ENCODE measurements at regions not wholly inside any gene's neighbourhood (a gene's known extent, or its start where the extent isn't known, plus 50 kb on each side); places are given as distances from the start of the nearest gene placed in this dataset.

DNA sequence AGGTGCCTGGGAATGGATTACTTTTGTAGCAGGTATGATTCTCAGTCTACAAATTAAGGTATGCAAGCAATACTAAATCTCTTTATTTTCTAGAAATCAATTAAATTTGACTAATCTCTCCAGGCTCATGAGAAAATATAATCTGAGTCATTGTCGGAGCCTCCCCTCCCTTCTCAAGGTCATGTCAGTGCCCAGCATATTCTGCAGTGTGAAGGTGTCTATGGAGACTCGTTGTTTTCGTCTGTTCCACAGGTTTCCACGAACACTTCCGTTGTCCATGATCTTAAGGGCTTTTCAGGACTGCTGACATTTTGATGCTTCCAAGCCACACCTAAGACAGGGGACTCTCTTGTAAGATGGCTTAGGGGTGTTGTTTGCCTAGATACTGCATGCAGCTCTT is 56.6 kb upstream of the SCOC start:
- no peak for DNase-seq (ENCODE audit: low read depth)

DNA sequence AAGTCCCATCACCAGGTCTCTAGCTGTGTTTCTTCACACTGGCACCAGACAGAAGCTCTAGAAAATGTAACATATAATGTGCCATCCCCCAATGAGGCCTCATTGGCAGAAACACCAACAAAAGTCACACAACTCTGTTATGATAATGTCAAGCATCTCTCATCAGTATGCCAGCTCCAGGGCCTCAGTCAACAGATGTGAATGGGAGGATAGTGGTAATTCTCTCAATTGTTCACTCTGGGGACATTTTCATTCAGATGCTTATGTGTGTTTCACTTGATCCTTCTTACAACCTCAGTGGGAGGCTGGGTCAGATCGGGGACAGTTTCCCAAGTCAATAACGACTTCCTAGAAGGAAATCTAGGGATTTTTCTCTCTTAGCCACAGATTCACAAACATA is 57.5 kb upstream of the SCOC start:
- no peak for DNase-seq (ENCODE audit: low read depth)

DNA sequence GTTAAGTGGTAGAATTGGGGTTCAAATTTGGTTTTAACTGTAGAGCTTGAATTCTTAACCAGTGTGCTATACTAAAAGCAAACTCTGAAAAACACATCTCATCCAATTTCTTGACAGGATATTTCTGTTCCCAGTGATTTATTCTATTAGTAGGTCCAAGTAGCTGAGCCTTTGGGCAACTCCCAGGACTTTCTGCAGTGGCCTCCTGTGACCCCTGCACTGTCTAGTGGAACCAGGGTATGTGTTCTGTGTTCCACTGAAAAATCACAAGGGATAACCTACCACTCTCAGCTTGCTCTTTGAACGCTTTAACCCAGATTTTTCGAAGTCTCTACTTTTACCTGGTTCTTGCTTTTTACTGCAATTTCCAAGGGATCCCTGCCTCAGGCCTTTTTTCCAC is 58.0 kb upstream of the SCOC start:
- DNase-seq (ENCODE audit: low read depth): no peak

DNA sequence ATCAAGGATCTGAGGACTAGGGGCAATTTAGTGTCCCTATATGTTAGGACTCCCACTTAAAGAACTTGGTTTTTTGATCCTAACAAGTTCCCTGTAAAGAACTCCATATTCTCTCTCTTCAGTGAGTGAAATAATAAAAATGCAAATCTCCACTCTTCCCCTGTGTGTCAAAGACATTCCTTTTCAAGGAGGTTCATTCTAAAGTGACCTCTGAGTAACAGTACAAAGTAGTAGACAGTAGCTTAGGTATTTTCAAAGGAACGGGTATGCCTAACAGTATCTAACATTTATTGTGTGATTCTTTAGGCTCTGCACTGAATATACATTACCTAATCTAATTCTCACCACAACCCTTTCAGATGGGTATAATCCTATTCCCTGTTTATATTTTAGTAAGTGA is 58.4 kb upstream of the SCOC start:
- no peak for DNase-seq (ENCODE audit: low read depth)

DNA sequence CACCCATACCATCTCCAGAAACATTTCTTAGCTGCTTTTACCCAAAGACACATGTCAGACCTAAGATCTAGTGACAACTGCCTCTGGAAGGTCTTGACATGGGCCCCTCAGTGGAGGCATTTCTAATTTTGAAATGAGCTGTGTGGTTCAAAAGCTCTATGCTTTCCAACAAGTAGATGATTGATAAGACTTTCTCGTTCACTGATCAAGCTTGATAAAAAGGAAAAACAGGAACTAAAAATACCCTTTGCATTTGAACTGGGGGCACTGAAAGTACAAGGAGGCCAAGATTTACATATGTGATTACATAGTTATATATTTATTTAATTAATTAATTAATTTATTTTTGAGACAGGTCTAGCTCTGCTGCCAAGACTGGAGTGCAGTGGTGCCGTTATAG is 61.3 kb upstream of the SCOC start:
- DNase-seq (ENCODE audit: low read depth): no peak

DNA sequence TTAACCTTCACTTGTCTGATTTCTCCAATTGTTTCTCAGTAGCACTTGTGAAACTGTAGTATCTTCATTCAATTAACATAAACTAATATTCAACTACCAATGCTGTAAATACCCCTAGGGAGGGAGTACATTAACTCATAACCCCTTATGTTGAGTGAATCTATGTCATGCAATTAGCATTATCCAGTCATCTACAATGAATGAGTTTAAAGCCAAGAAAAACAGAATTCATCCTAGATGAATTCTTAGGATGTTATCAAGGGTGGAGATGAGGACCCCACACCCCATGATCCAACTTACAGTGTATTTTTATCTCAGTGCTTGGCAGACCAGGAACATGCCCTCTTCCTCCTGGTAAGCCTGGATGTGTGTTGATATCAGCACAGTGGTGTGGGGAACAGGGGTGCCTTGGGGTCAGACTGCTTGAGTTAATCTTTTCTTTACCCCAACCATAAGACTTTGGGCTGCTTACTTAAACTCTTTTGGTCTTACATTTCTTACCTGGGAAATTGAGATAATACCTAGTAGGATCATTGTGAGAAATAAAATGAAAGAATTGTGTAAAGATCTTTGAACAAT is 62.1 kb upstream of the SCOC start:
- no peak for DNase-seq (ENCODE audit: low read depth)

DNA sequence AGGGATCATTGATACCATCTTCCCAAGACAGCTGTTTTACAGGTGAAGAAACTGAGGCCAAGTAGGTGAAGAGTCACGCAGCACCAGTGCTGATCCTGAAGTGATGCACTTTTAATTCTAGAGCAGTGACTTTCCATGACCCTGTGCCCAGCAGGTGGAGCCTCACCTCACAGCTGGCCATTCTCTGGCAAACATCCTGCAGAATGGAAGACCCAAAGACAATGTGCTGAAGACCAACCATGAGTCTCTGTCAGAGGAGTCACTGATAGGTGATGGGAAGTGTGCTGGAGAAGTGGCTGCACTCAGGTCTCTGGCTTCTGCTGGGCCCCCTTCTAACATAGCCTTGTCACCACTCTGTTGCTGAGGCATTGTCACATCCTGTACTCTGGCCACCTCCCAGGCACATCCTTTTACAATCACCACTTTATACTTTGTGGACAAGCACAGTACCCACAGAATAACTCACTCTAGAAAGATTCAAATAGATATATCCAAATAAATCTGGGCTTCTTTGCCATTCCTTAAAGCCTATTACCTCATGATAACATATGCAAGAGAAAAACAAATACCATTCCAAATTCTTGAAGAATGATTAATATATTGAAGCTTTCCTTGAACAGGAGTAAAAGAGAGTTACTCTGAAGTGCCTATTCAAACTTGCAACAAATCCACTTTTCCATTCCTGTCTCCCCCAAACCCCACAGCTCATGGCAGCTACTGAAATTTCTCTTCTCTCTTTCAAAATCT is 64.1 kb upstream of the SCOC start:
- DNase-seq (ENCODE audit: low read depth): no peak

DNA sequence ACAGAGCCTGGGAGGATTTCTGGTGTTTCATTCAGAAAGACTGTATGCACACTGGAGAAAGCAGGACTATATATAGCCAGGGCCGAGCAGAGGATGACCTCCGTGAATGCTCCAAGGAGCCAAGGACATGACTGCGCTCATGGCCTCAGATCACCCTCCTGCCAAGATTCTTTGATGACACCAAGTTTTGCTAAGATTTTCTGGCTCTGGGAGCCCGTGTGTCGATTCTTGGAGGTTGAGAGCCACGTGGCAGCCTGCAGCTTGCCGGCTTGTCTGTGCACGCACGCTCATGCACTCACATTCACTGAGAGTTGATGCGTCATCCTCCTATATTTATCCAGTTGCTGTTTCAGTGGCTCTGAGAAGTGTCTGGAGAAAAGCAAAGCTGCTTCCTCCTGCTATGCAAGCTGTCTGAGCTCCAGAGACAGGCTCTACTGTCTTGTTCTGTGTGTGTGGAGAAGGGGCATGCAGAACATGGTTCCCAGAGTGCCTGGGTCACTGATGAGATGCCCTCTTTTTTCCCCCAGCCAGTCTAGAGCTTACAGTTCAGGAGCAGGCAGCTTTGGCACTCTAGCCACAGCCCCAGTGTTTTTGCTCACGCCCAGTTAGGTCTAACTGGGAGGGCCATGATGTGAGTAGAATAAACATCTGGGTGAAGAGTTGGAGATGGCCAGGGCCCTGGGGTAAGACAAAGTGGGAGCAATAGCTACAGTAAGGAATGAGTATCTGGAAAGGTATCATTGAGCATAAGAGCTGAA is 64.9 kb upstream of the SCOC start:
- no peak for DNase-seq (ENCODE audit: low read depth)

DNA sequence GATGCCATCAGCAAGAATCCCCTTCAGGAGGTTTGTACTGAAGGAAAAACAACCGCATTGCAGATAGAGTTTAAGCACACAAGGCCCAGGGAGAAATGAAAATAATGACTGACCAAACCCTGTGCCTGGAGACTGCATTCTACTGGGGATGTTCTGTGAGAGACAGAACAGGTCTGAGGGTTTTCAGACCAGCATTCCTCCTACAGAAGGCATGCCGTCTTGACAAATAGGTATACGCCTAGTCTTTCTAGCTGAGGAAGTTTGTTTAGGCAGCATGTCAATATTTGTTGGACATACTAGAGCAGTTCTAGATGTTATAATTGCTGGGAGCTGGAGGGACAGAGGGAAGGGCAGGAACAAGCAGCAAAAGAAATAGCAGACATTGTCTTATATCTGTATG is 68.4 kb upstream of the SCOC start:
- no peak for DNase-seq (ENCODE audit: low read depth)

DNA sequence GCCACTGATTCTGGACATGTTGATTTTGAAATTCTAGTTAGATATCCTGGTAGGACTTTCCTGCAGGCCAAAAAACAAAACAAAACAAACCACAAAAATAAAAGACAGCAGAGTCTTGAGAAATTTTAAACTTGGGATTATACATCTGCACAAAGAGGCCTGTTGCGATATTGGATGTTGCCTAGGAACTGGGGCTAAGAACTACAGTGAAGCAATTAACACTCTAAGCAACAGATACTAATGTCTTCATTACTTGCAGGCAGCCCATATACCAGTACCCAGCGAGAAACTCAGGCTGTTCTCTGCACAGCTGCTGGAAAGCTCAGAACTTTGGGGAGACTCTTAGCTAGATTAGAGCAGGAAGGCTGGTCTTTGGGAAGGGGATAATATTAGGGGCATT is 69.1 kb upstream of the SCOC start:
- DNase-seq (ENCODE audit: low read depth): no peak

DNA sequence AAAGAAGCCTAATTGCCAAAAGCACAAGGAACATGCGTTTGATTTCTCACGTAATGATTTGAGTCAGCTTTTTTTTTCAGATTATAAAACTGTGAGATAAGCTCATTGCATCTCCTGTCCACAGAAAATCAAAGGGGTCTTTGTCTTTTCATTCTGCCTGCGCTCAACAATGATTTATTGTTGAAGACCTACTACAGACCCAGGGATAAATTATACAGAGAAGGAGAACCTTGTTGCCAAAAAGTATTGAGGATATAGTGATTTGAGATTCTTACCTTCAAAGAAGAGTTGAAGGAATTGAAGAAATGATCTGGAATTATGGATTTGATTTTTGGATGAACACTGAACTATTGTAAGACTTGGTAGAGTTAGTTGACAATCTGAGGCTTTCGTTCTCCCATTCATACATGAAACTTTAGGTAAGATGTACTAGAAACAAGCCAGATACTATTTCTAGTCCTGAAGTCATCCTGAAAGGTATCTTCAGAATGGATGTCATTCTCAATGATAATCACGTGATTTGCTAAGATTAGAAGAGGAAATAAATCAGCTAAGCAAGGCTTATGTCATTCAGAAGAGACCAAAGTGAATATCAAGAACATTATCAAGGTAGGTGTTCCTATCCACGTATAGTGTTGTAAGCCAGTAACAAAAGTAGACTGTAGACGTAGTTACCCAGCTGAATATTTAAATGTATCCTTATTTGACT is 71.1 kb upstream of the SCOC start:
- DNase-seq (ENCODE audit: low read depth): no peak

DNA sequence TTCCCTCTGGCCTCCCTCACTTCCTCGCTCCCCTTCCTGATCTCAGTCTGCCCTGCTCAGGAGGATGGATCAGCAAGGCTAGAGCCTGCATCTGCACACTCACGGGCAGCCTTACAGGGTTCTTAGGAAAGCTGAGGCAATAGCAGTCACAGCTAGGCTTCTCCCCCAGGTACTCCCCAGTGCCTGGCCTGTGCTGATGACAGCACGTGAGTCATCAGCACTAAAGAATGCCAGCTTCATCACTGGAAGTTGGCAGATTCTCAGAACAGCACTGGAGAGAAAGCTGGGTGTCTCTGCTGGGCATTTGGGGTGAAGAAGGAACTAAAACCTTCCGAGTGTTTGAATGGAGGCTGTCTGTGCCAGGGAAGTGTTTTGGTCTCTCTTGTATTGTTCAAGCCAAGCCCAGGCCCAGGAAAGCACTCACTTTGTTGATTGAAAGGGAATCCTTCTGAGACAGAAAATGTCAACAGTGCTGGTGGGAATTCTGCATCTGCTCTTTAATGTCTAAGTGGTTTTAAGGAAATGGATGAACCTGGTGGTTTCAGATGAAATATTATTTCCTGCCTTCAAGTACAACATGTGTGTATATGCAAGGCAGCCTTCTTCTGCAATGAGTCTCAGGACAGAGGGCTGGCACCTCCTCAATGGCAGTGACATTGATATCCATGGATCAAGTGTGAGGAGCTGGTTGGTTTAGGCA is 73.0 kb upstream of the SCOC start:
- DNase-seq (ENCODE audit: low read depth): no peak

DNA sequence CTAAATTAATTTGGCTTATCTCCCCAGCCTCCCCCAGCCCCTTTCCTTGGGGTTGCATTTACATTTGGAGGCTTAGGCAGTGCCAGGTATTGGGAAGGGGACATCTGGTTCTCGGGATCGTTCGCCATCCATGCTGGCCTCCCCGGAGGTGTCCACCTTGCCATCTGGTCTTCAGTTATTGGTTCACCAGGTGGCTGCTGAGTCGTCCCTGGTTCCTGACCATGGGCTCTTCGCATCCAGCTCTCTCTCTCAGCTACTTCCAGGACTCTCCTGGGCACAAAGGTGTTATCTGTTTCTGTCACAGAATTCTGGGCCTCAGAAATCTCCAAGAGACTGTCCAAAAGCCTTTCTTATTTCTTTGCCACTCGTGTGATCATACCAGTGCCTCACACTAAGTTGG is 75.4 kb upstream of the SCOC start:
- DNase-seq (ENCODE audit: low read depth): no peak

DNA sequence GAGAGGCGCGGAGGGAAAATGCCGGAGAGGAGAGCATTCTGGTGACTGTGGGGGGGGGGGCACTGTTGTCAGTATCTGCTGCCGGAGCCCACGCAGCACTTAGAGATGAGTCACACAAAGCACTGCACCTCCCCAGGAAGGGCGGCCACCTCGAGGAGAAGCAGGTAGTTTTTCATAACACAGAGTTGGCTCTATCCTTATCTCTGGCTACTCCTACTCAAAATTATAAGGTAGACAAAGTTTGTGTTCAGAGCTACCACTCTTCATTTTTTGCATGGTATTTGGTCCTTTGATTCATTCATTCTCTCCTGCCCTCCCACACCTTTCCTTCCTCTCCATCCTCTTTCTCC is 76.2 kb upstream of the SCOC start:
- no peak for DNase-seq (ENCODE audit: low read depth)

DNA sequence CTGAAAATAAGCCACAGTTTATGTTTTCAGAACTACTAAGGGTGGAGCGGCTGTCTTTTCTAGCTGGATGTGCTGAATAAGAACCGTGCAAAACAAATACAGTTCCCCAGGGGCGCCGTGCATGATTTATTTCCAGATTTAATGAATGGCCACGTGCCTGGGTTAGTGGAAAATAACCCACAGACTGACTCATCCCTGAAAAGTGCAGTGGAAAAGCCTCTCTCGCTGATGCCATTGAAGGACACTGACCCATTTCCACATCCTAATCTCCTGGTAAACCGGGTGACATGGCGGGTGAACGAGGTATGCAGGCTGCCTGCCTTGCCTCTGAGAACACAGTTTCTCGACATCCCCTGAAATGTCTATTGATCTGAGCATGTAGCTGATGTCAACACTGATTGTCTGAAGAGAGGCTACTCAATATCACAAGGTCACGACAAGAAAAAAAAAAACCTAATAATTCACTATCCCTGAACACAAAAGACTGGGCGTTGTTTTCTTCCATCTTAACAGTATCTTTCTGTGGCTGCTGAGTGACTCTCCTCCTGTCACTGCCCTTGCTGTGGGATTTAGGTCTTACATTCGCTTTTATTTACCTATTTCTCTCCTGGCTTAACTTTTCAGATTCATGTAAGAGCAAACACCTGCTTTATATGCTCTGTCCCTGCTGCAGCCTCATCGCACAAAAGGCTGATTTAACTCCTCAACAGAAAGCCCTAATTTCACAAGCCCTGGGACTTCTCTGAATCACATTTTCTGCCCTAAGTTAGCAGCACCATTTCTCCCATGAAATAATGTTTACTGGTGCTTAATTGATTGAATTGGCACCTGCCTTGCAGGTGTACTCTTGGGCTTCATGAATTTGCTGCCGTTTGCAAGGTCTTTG is 76.9 kb upstream of the SCOC start:
- no peak for DNase-seq (ENCODE audit: low read depth)

DNA sequence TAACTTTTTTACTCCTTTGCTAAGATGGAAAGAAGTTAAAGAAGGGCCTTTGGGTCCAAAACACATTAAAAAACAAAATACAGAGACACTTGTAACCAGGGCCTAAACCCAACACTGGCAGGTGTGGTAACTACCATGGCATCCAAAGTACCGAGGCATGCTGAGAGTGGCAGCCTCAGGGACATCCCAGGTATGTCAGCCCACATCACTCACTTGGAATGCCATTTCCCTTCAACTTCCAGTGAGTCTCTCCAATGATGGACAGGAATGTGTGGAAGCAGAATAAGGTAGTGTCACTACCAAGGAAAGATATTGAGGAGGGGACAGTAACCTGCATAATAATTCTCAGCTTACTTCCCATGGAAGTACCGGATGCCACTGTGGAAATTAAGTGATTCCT is 79.5 kb upstream of the SCOC start:
- no peak for DNase-seq (ENCODE audit: low read depth)

DNA sequence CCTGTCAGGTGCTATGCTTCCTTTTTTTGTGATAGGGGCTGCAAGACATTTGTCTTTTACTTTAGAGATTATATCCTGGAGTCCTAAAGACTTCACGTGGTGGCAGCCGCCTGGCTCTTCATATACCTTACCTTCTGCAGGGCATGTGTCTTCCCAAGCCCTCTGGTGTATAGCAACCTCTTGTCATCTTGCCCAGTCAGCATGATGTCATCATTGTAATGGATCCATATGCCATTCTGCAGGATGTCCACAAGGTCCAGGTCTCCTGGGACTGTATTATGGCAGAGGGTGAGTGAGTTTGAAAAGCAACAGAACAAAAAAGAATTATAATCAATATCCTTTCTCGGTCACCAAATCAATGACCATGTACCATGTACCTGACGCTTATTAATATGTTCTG is 82.2 kb upstream of the SCOC start:
- no peak for DNase-seq (ENCODE audit: low read depth)

DNA sequence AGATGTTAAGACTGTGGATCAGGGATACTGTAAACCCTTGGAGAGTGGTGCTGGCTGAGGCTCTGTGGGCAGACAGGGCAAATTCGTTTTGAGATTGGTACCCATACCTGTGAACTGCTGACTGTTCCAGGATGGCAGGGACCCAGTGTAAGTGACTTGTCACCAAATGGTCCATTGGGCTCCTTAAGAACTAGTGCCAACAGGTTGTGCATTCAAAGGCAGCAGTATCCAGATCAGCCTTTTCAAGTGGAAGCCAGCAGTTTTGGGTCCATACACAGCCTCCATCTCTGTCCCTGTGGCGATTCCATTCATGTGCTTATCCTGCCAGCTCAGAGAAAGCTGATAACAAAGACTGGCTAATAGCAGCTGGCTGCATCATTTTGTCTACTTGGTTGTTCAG is 84.0 kb upstream of the SCOC start:
- DNase-seq (ENCODE audit: low read depth): no peak

DNA sequence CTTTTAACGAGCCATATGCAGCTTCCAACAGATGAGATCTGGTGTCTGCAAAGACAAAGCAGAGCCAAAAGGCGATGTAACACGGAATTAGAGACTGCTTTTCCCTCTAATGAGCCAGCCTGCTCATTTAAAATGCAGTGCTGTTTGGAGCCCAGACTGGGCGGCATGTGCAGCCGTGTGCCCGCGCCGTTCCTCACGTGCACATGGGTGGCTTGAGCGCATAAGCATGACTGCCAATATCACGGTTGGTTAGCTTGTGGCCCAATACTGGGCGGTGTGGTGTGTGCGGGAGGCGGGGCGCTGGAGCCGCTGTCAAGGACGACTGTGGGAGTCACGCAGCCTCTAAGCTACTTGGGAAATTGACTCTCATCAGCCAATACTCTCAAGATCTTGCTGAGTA is 87.0 kb upstream of the SCOC start:
- DNase-seq (ENCODE audit: low read depth): no peak

DNA sequence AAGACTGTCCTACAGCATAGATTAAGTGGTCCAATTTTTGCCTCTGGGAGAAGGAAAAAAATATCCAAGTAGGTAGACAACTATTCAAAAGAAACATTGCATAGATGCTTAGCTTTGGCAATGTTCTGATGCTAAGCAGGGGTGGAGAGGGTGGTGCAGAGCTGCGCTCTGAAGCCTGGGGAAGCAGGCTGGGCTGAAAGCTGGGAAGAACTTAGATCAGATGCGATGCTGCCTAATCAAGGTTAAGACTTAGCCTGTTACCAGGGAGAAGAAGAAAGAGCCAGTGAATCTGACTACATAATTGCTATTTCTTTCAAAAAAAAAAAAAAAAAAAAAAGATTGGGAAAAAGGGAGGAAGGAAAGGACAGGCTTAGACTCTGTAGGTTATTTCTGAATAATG is 89.0 kb upstream of the SCOC start:
- no peak for DNase-seq (ENCODE audit: low read depth)

DNA sequence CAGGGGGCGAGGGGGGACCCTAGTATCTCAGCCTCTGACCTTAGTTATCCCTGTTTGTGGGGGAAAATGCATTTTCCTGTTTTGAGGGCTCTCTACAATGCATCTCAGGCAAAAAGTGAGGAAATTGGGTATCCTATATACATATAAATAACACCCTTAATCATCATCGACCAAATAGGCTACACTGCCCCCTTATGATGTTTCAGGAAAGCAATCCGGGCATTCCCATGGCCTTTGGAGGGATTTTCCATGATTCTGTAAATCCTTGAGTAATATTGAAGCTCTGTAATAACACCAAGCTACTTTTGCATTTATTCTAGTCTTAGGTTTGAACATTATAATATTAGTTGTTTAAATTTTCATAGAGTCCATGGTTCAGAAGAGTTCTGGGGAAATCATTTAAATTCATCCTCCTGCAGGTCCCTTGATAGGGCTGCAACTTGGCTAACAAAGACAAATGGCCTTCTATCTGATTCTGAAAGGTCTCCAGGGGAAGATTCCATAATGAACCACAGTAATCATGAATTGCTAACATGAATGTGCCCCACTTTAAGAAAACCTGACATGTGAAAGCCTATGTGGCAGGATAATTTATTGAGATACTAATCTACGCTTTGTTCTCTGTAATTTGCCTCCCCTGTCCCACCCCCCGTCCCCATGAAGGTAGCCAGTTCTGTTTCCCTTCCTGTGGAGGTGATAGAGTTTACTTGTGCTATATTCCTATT is 91.5 kb upstream of the SCOC start:
- DNase-seq (ENCODE audit: low read depth): no peak

All from activated T-helper 9 cell treated with anti-CD3 and anti-CD28 coated beads, Interleukin-2, amount 50 U/mL, for 16 hours (primary cell).